ENCODE measurements at regions not wholly inside any gene's neighbourhood (a gene's known extent, or its start where the extent isn't known, plus 50 kb on each side); places are given as distances from the start of the nearest gene placed in this dataset.

DNA sequence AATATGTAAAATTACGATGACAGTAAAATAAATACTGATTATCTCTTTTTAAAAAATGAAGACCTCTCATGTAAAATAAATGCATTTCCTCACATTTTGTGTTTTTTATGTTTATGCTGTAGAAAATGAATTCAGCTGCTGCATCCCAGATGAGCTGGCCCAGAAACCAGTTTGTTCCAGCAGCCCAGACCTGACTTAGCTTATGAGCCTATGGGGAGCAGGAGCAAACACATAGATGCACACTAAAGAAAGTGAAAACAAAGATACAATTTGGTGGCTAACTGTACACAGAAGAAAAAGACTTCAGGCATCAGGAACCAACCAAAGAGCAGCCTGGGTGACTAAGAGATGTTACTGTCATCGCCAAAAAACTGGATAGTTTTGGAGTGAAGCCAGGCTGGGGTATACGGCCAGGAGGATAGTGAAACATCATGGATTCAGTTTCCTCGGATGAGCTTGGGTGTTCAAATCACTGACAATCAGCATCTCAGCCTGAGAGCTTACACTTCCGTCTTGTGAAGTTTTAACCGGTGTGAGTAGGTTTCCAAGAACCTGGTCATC is 113.9 kb upstream of the BACE2 start:
- peaks cover 2% of the 10 kb centered on the region for H3K9me3 Mint-ChIP-seq (ENCODE audit: unreplicated experiment)

DNA sequence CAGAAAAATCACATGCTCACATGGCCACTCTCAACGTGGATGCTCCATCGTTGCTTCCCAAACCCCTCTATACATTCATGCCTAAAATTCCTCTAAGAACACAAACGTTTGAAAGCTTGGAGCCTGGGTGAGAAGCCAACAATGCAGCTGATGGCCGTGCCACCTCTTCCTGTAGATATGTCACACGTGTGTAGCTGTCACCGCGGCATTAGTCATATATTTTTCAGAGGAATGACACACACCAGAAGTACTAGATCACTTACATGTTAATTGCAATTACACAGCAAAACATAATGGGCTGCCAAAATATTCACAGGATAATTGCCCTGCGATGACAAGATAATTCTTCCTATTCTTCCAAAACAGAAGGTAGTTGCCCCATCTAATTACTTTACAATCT is 112.7 kb upstream of the BACE2 start:
- H3K4me2 ChIP-seq (ENCODE audit: low read length), result no peak overlapping the region
- H3K4me3 ChIP-seq (ENCODE audit: insufficient read depth, low read depth, low read length), result no peak overlapping the region
- Mint-ChIP-seq H3K36me3 (ENCODE audit: low read depth, unreplicated experiment) (no peaks in the 10 kb centered on the region), H3K27me3 (ENCODE audit: low read depth, unreplicated experiment) (no peaks in the 10 kb centered on the region), H3K4me3 (ENCODE audit: unreplicated experiment) (no peak overlapping the region), H3K27ac (ENCODE audit: unreplicated experiment) (no peak overlapping the region), H3K4me1 (ENCODE audit: low read depth, unreplicated experiment) (peaks cover 7% of the 10 kb centered on the region), H3K9me3 (ENCODE audit: unreplicated experiment) (peaks cover 5% of the 10 kb centered on the region)
- no peak overlapping the region for H2AFZ ChIP-seq (ENCODE audit: low read depth, low read length)
- H3K36me3 ChIP-seq (ENCODE audit: insufficient read depth, low read length), result no peaks in the 10 kb centered on the region
- TF ChIP-seq CTCF (IDR thresholded peaks at IDR 0.05; ENCODE audit: insufficient read depth, low read depth, low read length) (no peak), EZH2 (IDR thresholded peaks at IDR 0.05; ENCODE audit: insufficient read depth, low read length) (no peak)
- peaks cover 4% of the 10 kb centered on the region for H3K9me3 ChIP-seq (ENCODE audit: insufficient read depth, low read depth, low read length)
- no peak for DNase-seq (ENCODE audit: low read depth)
- no peak overlapping the region for H3K27ac ChIP-seq (ENCODE audit: low read depth, low read length)
- FAIRE-seq, result no peak
- H3K4me1 ChIP-seq (ENCODE audit: insufficient read depth, low read length), result no peaks in the 10 kb centered on the region
- H3K27me3 ChIP-seq (ENCODE audit: insufficient read depth, low read length), result no peaks in the 10 kb centered on the region
- H4K20me1 ChIP-seq (ENCODE audit: insufficient read depth, low read length), result no peaks in the 10 kb centered on the region
- H3K9ac ChIP-seq (ENCODE audit: low read length), result no peak overlapping the region
- no peaks in the 10 kb centered on the region for H3K79me2 ChIP-seq (ENCODE audit: insufficient read depth, low read length)

More for the DNA sequence above, 113.9 kb upstream of the BACE2 start:
- TF ChIP-seq EZH2 (IDR thresholded peaks at IDR 0.05; ENCODE audit: insufficient read depth, low read length), result no peak
- TF ChIP-seq CTCF (IDR thresholded peaks at IDR 0.05; ENCODE audit: insufficient read depth, low read depth, low read length), result no peak
- Histone ChIP-seq H3K4me2 (ENCODE audit: low read length) (no peak overlapping the region), H4K20me1 (ENCODE audit: insufficient read depth, low read length) (no peaks in the 10 kb centered on the region), H3K9ac (ENCODE audit: low read length) (no peak overlapping the region), H3K4me1 (ENCODE audit: insufficient read depth, low read length) (no peaks in the 10 kb centered on the region), H3K36me3 (ENCODE audit: insufficient read depth, low read length) (no peaks in the 10 kb centered on the region), H3K9me3 (ENCODE audit: insufficient read depth, low read depth, low read length) (peaks cover 4% of the 10 kb centered on the region), H3K27me3 (ENCODE audit: insufficient read depth, low read length) (no peaks in the 10 kb centered on the region), H2AFZ (ENCODE audit: low read depth, low read length) (no peak overlapping the region), H3K4me3 (ENCODE audit: insufficient read depth, low read depth, low read length) (no peak overlapping the region), H3K79me2 (ENCODE audit: insufficient read depth, low read length) (no peaks in the 10 kb centered on the region), H3K27ac (ENCODE audit: low read depth, low read length) (no peak overlapping the region)
- DNase-seq (ENCODE audit: low read depth) (no peak), FAIRE-seq (no peak)
- H3K36me3 Mint-ChIP-seq (ENCODE audit: low read depth, unreplicated experiment), result no peaks in the 10 kb centered on the region
- no peak overlapping the region for H3K4me3 Mint-ChIP-seq (ENCODE audit: unreplicated experiment)
- no peak overlapping the region for H3K27ac Mint-ChIP-seq (ENCODE audit: unreplicated experiment)
- H3K4me1 Mint-ChIP-seq (ENCODE audit: low read depth, unreplicated experiment), result no peaks in the 10 kb centered on the region
- H3K27me3 Mint-ChIP-seq (ENCODE audit: low read depth, unreplicated experiment), result no peaks in the 10 kb centered on the region

GRCh38 chr21:41059871-41060270 is 108.1 kb upstream of the BACE2 start:
- Histone ChIP-seq H3K79me2 (ENCODE audit: insufficient read depth, low read length) (no peaks in the 10 kb centered on the region), H3K4me3 (ENCODE audit: insufficient read depth, low read depth, low read length) (no peak overlapping the region), H3K36me3 (ENCODE audit: insufficient read depth, low read length) (no peaks in the 10 kb centered on the region), H3K9ac (ENCODE audit: low read length) (no peak overlapping the region), H4K20me1 (ENCODE audit: insufficient read depth, low read length) (no peaks in the 10 kb centered on the region), H3K27me3 (ENCODE audit: insufficient read depth, low read length) (no peaks in the 10 kb centered on the region), H3K9me3 (ENCODE audit: insufficient read depth, low read depth, low read length) (peaks cover 10% of the 10 kb centered on the region), H2AFZ (ENCODE audit: low read depth, low read length) (no peak overlapping the region), H3K4me1 (ENCODE audit: insufficient read depth, low read length) (no peaks in the 10 kb centered on the region), H3K4me2 (ENCODE audit: low read length) (no peak overlapping the region), H3K27ac (ENCODE audit: low read depth, low read length) (no peak overlapping the region)
- FAIRE-seq (no peak), DNase-seq (ENCODE audit: low read depth) (peak; percentile 14)
- no peaks in the 10 kb centered on the region for H3K36me3 Mint-ChIP-seq (ENCODE audit: low read depth, unreplicated experiment)
- peak overlapping the region; percentile 23 for H3K27ac Mint-ChIP-seq (ENCODE audit: unreplicated experiment)
- H3K9me3 Mint-ChIP-seq (ENCODE audit: unreplicated experiment), result peaks cover 14% of the 10 kb centered on the region
- H3K27me3 Mint-ChIP-seq (ENCODE audit: low read depth, unreplicated experiment), result no peaks in the 10 kb centered on the region
- peaks cover 7% of the 10 kb centered on the region for H3K4me1 Mint-ChIP-seq (ENCODE audit: low read depth, unreplicated experiment)
- TF ChIP-seq EZH2 (IDR thresholded peaks at IDR 0.05; ENCODE audit: insufficient read depth, low read length) (no peak), CTCF (IDR thresholded peaks at IDR 0.05; ENCODE audit: insufficient read depth, low read depth, low read length) (no peak)
- H3K4me3 Mint-ChIP-seq (ENCODE audit: unreplicated experiment), result no peak overlapping the region

Data from astrocyte (in vitro differentiated cells and primary cell).